HG03066 (cell line): ENCODE measurements at regions not wholly inside any gene's neighbourhood (a gene's known extent, or its start where the extent isn't known, plus 50 kb on each side); places are given as distances from the start of the nearest gene placed in this dataset.
"Not testable (repeated sequence)": the region's sequence is repeated elsewhere in the genome, so short reads cannot be mapped to it uniquely, and the experiment has no call there.

Experiments
- ATAC-seq: cut with Tn5 transposase; IDR thresholded peaks from one replicate; pipeline ENCODE4 v1.9.1; 2021; ENCODE audit warnings: low read depth; ENCODE audit not compliant: unreplicated experiment

DNA sequence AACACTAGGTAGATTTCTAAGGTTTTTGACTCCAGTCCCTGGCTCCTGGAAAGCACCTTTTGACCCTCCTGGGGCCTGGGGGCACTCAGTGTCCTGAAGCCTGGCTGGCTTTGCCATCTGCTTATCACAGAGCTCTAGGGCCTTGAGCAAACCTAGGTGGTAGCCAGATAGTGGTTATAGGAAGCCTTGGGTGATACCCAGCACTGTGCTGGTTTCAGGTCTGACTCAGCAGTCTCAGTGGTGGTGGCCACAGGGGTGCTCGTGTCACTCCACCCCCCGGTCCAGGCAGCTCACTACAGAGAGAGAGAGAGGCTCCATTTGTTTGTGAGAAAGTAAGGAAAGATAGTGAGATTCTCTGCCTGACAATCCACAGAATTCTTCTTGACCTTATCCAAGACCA, 195.8 kb upstream of the ZFP42 start:
- no peak for ATAC-seq

DNA sequence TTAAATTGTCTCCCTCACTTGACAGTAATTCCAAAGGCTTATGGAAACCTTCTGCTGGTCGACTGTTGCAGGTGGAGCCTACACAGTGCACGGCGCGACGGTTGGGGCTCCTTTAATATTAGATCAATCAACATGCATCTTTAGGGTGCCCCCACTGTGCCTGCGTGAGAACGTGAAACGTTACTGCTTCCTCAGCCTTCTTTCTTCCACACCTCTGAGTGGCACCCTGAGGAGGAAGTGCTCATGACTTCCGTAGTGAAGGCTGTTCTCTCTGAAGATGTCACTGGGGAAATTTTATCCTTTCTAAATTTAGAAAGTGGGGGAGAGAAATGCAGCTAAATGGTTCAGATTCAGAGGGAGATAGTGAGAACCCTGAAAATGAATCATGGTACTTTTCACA, 184.0 kb upstream of the ZFP42 start:
- no peak for ATAC-seq

DNA sequence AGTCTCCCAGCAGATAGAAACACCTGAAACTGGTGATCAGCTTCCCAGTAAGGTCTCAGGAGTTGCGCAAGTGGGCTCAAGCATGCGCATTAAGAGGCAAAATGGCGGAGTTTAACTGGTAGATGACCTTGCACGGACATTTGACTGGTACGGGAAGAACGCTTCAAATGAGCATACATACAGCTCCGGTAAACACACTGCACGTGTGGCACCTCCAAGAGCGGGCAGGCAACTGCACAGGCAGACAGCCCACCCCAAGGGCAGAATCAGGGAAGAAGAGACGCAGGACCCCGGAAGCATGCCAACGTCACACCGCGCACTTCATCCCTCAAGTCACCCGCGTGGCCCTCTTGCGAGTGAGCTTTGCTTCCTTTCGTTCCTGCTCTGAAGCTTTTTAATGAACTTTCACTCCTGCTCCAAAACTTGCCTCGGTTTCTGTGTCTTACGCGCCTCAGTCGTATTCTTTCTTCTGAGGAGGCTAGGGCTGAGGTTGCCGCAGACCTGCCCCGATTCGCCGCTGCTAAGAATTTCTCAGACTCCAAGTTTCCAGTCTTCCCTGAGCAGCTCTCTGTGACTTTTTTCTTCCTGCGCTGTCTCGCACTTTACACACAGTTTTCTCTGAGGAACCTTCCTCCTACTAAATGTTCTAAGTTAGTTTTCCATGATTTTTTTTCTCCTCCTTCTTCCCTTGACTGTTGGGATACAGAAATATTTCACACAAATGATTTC, 180.7 kb upstream of the ZFP42 start:
- ATAC-seq: no peak

DNA sequence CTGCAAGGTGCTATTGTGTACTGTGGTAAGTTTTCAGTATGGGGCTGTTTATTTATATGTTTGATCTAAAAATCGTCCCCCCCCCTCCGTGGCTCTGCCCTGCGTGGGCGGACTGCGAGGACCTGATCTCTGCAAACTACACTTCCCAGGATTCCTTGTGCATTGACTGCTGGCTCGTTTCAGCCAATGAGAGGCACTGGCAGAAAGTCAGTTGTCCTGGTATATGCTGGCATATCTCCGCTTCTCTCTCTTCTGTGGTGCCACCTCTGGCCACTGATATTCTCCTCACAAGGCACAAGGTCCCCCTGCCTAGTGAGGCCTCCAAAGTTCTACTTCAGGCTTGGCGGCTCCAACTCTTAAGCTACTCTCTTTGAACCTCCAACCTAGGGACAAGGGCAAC, 168.8 kb upstream of the ZFP42 start:
- ATAC-seq: no peak

DNA sequence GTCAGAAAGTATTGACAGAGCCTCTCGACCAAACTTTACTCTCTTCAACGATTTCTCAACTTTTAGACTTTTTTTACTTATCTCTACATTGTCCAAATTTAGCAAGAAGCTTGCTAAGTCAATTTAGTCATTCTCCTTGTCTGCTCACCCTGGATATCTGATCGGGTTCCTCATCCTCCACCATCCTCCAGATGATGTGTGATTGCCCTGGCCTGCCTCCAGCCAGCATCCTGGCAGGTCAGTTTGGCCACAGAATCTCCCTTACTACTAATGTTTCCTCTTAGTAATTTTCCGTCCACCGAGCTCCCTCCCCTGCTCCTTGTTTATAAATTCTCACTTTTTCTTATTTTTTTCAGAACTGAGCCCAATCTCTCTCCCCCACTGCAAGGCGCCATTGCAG, 167.9 kb upstream of the ZFP42 start:
- ATAC-seq: no peak

DNA sequence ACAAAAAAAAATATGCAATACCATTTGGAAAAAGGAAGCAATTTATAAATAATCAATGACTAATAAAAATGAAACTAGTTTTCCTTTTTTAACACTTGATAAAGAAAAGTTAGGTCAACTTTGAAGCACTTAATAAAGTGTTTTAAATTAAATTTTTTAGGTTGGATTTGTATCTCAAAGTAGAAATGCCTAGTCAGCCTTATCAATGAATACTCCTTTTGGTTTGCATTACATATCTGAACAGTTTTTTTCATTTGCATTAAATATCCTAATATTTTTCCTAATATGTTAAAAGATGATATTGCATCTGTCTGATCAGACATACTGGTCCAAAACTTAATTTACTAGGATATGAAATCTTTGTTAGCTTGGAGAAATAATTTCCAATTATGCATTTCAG, 155.8 kb upstream of the ZFP42 start:
- ATAC-seq: no peak

DNA sequence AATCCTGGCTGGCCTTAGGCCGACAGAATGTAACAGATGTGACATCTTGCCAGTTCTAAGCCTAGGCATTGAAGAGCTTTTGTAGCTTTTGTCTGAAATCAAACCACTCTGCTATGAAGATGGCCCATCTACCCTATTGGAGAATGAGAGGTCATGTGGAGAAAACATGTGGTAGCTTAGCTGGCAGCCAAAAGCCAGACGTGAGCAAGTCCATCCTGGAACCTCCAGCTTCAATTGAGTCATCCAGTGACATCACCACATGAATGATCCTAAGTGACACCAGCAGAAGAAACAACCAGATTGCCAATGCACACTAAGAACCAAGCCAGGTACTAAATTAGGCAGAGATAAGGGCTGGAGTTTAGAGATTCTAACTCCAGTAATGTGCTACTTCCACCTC, 154.8 kb upstream of the ZFP42 start:
- no peak for ATAC-seq

DNA sequence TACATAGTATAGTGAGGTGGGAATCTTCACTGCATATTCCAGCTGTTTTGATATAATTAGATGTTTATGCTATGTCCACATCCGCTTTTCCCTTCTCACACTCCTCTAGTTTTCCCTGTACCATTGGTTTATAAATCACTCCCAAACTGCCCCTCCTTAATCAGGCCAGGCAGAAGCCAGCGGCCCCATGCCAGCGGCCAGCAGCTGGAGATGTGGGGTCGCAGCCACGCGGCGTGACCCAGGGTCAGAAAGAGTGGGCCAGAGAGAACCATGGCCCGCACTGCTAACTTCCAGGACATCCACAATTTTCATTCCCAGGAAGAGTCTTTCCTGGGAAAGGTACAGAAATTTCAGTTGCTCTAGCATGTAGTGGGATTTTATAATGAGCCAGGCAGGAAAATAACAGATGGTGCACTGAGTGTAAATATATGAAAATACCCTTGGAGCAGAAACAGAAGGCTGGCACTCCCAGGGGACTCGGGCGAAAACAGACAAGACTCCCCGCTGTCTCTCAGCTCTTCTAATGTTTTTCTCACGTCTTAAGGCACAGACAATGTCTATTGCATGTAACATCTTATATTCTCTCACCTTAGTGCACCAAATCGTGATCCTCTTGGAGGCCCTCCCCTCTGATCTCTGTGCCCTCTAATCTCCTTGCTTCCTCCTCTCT, 145.9 kb upstream of the ZFP42 start:
- no peak for ATAC-seq

DNA sequence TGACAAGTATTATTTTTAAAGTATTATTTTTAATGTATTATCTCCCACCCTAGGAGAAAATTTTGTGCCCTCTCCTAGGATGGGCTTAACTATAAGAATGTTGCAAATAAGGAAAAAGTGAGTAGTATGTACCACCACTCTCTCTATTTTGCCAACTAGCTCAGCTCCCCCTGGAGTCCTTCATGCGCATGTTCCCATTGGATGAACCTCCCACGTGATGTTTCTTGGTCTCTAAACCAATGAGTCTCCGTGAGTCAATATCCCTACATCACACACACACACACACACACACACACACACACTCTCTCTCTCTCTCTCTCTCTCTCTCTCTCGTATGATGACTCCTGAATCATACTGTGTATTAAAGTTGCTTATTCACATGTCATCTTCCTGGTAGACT, 129.7 kb upstream of the ZFP42 start:
- no peak for ATAC-seq

DNA sequence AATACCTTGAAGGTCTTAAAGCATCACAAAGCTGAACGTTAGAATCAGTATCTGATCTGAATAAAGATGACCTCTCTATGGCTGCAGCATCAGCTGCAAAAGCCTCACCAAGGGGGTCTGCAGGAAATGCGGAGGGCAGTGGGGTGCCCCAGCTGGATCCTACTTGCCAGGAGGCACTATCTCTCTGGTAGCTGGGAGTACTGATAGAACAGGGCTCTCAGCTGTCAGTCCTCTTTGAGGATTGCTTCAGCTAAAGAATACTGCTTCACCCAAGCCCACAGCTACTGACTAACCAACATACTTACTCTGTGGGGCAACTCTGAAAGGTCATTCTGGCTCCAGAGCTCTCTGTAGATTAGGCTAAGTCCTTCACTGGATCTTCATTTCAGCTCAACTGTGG, 112.5 kb upstream of the ZFP42 start:
- no peak for ATAC-seq

DNA sequence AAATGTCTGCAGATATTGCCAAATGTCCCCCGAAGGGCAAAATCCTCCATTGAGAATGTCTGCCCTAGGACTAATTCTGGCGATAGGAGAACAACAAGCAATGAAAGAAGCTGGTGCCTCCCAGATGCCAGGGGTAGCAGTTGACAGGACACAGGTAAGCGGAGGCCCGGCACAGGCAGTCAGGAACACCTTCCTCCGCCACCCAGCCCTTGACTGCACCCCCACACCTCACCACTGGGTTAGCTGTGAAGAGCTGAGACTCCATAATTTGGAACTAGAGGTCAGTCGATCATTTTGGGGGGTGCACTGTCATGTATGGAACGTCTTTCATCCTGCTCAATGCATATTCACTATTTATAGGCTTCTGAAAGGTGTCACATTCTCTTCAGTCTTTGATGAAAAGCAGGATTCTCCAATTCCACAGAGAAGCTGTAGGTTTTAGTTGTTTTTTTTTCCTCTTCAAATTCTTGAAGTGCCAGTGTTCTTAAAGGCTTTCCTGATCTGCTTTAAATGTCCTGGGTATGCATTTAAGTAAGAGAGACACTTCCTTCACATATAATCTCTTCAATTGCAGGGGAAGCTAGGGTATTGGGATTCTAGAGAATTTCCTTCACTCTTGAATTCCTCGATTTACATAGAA, 111.6 kb upstream of the ZFP42 start:
- no peak for ATAC-seq

DNA sequence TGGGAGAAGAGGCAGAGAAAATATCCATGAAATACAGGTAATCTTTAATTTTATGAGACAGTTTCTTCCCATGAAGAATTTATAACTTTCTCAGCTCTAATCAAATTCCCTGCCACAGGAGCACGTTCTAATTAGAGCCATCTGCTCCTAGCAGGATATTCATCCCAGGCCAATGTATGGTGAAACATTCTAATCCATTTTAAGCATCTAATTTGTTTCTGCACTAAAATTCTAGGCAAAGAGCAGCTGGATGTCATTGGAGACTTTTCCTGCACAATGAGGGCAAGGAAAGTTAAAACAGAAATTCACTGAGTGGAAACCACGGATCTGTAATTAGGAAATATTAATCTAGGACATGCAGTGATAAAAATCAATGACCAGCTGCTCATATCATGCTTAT, 107.7 kb upstream of the ZFP42 start:
- no peak for ATAC-seq

DNA sequence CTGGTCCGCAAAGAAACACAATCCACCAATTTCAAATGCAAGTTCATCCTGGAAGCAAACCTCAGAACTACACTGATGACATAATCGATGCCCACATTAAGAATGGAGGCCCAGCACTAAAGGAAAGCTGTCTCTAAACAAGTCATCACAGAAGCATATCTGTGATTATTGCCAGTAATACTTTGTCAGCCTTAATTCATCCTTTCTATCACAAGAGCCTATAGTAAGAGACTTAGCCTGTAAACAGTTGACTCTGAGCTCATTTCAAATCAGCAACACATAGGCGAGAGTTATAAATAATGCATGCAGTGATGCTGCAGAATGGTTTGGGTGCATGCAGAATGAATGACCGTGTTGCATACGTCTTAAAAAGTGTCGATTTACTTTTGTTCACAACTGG, 105.9 kb upstream of the ZFP42 start:
- ATAC-seq: no peak

DNA sequence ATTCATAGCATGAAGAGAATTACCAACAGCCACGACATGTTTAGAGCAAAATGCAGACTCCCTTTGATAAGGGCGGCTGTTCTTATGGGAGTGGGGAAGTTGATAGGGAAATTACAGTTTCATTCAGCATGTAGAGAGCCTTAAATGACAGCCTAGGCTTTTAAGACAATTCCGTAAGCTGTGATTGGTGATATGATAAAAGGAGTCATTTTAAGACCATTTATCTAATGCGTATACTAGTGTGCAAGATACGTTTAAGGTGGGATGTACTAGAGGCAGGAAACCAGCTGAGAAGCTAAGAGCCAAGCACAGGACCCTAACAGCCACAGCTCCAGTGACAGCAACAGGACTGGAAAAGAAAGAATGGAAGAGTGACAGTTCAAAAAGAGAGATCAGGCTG, 102.2 kb upstream of the ZFP42 start:
- no peak for ATAC-seq

DNA sequence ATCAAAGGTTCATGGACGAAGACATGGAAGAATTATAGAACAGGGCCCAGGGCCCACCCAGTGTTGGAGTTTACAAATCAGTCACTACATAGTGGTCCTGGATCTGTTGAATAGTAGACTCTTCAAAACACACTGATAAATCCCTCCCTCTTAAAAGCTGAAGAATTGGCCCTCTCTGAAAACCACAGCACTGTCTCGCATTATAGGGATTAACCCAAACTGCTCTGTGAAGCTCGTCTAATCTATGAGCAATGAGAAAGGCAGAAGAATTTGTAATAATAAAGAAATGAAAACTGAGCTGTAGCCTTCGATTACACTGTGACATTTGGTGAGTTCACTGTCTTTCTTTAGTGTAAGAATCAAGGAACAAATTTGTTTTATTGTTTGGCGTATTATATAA, 92.5 kb upstream of the ZFP42 start:
- ATAC-seq: no peak

DNA sequence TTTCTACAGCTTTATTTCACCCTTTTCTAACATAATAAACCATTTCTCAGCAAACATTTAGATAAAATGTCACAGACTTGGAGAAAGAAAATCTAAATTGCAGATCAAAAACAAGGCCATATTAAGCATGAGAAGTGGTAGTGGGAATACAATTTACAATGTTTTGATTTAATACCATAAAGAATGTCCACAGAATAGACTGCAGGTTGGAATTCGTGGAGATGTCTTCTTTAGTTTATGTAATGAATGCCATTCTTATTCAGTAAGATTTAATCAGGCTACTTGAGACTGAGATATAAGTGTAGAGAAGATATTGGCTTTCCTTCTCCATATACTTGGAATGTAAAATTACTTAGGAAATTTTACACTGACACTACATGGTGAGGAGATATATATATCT, 91.9 kb upstream of the ZFP42 start:
- ATAC-seq: no peak

DNA sequence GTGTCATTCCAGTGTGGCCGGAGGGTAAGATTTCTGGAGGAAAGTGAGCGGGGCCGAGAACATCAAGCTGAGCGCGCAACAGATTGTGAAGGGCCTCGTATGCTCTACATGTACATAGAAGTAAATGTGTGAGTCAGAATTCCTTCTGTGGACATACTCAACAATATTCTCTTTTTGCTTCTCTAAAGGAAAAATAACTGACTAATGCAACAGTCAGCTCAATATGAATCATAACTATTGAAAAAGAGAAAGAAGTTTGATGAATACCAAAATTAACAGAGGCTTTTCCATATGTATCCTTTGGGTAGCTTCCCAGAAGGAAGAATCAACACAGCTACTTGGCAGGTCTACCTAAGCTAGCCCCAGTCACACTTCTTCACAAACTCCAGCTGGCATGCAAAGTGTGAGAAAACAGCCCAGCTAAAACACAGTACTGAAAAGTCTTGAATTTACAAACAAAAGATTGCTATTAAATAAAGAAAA, 87.5 kb upstream of the ZFP42 start:
- ATAC-seq: no peak

DNA sequence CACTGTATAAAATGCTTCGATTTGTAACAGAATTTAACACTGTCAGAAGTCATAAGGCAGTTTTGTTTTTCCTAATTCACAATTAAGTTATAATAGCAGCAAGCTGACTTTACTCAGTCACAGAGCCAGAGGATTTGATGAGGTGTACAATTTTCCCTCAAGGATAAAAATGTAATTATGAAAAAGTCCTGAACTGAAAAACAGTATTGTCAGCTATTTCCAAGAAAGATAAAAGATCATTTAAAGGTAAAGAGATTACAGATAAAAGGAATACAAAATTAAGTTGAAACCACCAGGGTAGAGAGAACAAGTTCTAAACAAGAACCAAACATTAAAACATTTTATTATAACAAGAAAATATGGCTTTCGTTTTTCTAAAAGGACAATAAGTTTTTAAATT, 86.8 kb upstream of the ZFP42 start:
- ATAC-seq: no peak

DNA sequence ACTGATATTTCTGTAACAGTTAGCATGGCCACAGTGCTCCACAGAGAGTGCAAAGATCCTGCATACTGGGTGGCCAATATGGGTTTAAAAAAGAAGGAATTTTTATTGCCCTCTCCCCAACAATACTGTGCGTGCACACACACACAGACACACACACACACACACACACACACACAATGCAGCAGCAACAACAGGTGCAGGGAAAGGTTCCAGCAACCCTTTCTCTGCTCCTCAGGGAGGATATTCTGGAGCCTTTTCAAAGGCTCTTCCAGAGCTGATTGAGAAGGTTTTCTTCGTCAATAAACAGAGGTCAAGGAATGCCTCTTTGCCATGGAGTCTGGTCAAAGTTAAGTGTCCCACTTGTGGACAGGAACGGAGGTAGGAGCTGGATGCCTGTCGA, 84.8 kb upstream of the ZFP42 start:
- ATAC-seq: no peak

DNA sequence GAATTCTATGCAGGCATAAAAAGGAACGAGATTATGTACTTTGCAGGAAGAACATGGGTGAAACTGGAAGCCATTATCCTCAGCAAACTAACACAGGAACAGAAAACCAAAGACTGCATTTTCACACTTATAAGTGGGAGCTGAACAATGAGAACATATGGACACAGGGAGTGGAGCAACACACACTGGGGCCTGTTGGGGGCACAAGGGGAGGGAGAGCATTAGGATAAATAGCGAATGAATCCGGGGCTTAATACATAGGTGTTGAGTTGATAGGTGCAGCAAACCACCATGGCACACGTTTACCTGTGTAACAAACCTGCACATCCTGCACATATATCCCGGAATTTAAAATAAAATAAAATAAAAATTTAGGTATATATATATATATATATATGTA, 80.2 kb upstream of the ZFP42 start:
- not testable (repeated sequence) for ATAC-seq

DNA sequence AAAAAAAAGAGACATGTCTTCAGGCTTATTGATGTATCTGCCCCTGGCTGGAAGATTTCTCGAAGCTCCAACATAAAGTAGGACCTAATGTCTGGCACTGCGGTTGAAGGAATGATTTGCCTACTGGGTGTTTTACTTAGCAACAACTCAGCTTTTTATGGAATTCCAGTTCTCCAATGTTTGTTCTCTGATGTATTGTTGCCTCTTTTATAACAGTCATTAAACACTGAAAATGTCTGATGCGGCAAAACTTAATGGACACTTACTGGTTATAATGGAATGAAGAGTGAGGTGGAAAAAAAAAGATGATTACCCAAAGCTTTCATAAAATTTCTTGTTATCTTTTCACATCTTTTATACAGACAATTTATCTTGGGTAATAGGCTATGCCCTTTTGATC, 75.6 kb upstream of the ZFP42 start:
- ATAC-seq: no peak
